HEK293T (cell line): ENCODE measurements at regions not wholly inside any gene's neighbourhood (a gene's known extent, or its start where the extent isn't known, plus 50 kb on each side); places are given as distances from the start of the nearest gene placed in this dataset.

Experiments
- CTCF ChIA-PET: fragments of 350-600 bp; formaldehyde crosslinking; extraction: SDS; loops from one replicate; lab custom pipeline; 2021; ENCODE audit warnings: antibody characterized with exemption, inconsistent platforms; lab: Yijun Ruan, JAX
- POLR2A ChIA-PET: fragments of 350-600 bp; formaldehyde crosslinking; extraction: SDS; loops from one replicate; lab custom pipeline; 2020; ENCODE audit warnings: antibody characterized with exemption, inconsistent platforms; lab: Yijun Ruan, JAX
- DNase-seq: peaks from one replicate; pipeline ENCODE4 v3.0.0; 2012; ENCODE audit warnings: mixed read lengths; ENCODE audit errors: extremely low spot score
- ARNT ChIP-seq: fragments of 450-650 bp; IDR thresholded peaks from 2 replicates; pipeline ENCODE4 v1.6.1; 2017; ENCODE audit warnings: mild to moderate bottlenecking
- BHLHE40 ChIP-seq: fragments of 450-650 bp; IDR thresholded peaks from 2 replicates; pipeline ENCODE4 v1.6.1; 2016; ENCODE audit warnings: mild to moderate bottlenecking, moderate library complexity, borderline replicate concordance
- CTBP1 ChIP-seq: fragments of 450-650 bp; IDR thresholded peaks from 2 replicates; pipeline ENCODE4 v1.6.1; 2016; ENCODE audit warnings: borderline replicate concordance
- ELF4 ChIP-seq: fragments of 450-650 bp; IDR thresholded peaks from 2 replicates; pipeline ENCODE4 v1.6.1; 2017; ENCODE audit warnings: antibody characterized with exemption
- FOXA1 ChIP-seq: fragments of 450-650 bp; IDR thresholded peaks from 2 replicates; pipeline ENCODE4 v1.6.1; 2016; ENCODE audit warnings: mild to moderate bottlenecking
- FOXK2 ChIP-seq: fragments of 450-650 bp; IDR thresholded peaks from 2 replicates; pipeline ENCODE4 v1.6.1; 2016; ENCODE audit warnings: mild to moderate bottlenecking
- FOXM1 ChIP-seq: fragments of 450-650 bp; IDR thresholded peaks from 2 replicates; pipeline ENCODE4 v1.6.1; 2017; ENCODE audit warnings: mild to moderate bottlenecking, borderline replicate concordance
- HDGF ChIP-seq: fragments of 450-650 bp; IDR thresholded peaks from 2 replicates; pipeline ENCODE4 v1.6.1; 2017; ENCODE audit warnings: antibody characterized with exemption, borderline replicate concordance
- L3MBTL2 ChIP-seq: fragments of 450-650 bp; conservative IDR thresholded peaks from 2 replicates; pipeline ENCODE4 v1.6.1; 2016; ENCODE audit warnings: mild to moderate bottlenecking
- LEF1 ChIP-seq: fragments of 450-650 bp; IDR thresholded peaks from 2 replicates; pipeline ENCODE4 v1.6.1; 2017; ENCODE audit warnings: mild to moderate bottlenecking, borderline replicate concordance
- NFRKB ChIP-seq: fragments of 450-650 bp; IDR thresholded peaks from 2 replicates; pipeline ENCODE4 v1.6.1; 2016; ENCODE audit warnings: mild to moderate bottlenecking, moderate library complexity
- PKNOX1 ChIP-seq: fragments of 450-650 bp; IDR thresholded peaks from 2 replicates; pipeline ENCODE4 v1.6.1; 2016
- SP1 ChIP-seq: fragments of 450-650 bp; IDR thresholded peaks from 2 replicates; pipeline ENCODE4 v1.6.1; 2017
- SUZ12 ChIP-seq: fragments of 450-650 bp; IDR thresholded peaks from 2 replicates; pipeline ENCODE4 v1.6.1; 2016; ENCODE audit warnings: mild to moderate bottlenecking
- TARDBP ChIP-seq: fragments of 450-650 bp; IDR thresholded peaks from 2 replicates; pipeline ENCODE4 v1.6.1; 2016
- ZNF384 ChIP-seq: fragments of 450-650 bp; IDR thresholded peaks from 2 replicates; pipeline ENCODE4 v1.6.1; 2016

GRCh38 chr13:73865027-73865426 lies 269.2 kb downstream of the KLF12 start:
- no peak for DNase-seq
- TF ChIP-seq ZNF384 (no peak), ELF4 (no peak), FOXA1 (no peak), HDGF (no peak), PKNOX1 (0 out of 2 replicates have a peak, but pooled peaks have one; percentile 46), SP1 (no peak), NFRKB (no peak), L3MBTL2 (no peak), SUZ12 (no peak), FOXK2 (no peak), TARDBP (no peak), CTBP1 (peak; percentile 21; the same call in 1 of the 2 replicates)
- ChIA-PET CTCF (no interaction called here), POLR2A (no interaction called here)

DNA sequence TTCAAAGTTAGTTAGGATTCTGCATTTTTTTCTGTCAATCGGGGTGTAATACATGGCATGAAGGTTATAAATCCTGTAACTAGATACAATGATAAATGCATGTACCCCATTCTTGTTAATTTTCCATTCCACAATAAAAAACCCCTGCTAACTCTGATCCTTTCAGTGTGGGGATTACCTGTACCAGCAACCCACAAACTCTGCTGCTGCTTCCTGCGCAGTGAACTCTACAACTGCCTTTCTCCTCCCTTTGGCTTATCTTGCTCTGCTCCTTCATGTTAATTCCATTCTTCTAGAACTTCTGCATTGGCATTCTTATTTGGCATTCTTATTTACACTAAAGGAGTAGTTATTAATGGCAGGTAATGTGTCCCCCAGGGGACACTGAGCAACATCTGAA lies 273.1 kb downstream of the KLF12 start:
- ChIA-PET CTCF (no interaction called here), POLR2A (no interaction called here)
- DNase-seq = no peak
- TF ChIP-seq SP1 = no peak
- no peak for TF ChIP-seq ZNF384
- TF ChIP-seq NFRKB = no peak
- TF ChIP-seq ARNT = no peak
- no peak for TF ChIP-seq FOXK2
- no peak for TF ChIP-seq FOXA1
- TF ChIP-seq LEF1 = no peak
- no peak for TF ChIP-seq BHLHE40
- TF ChIP-seq HDGF = no peak
- TF ChIP-seq TARDBP = no peak
- TF ChIP-seq FOXM1 = no peak
- TF ChIP-seq PKNOX1 = no peak
- TF ChIP-seq CTBP1 = no peak
- no peak for TF ChIP-seq ELF4
- no peak for TF ChIP-seq L3MBTL2
- no peak for TF ChIP-seq SUZ12

- CTCF ChIA-PET = no interaction called here
- no peak for DNase-seq
- POLR2A ChIA-PET = no interaction called here
- TF ChIP-seq NFRKB = no peak
- TF ChIP-seq BHLHE40 = no peak
- TF ChIP-seq PKNOX1 = no peak
- no peak for TF ChIP-seq ARNT
- TF ChIP-seq LEF1 = no peak
- TF ChIP-seq CTBP1 = no peak
- TF ChIP-seq ZNF384 = no peak
- TF ChIP-seq FOXK2 = no peak
- TF ChIP-seq TARDBP = no peak
- no peak for TF ChIP-seq HDGF
- no peak for TF ChIP-seq L3MBTL2
- TF ChIP-seq SUZ12 = no peak
- no peak for TF ChIP-seq FOXA1
- TF ChIP-seq ELF4 = no peak
- no peak for TF ChIP-seq SP1
- TF ChIP-seq FOXM1 = no peak
These were observed 273.7 kb downstream of the KLF12 start for GRCh38 chr13:73860501-73860900.

DNA sequence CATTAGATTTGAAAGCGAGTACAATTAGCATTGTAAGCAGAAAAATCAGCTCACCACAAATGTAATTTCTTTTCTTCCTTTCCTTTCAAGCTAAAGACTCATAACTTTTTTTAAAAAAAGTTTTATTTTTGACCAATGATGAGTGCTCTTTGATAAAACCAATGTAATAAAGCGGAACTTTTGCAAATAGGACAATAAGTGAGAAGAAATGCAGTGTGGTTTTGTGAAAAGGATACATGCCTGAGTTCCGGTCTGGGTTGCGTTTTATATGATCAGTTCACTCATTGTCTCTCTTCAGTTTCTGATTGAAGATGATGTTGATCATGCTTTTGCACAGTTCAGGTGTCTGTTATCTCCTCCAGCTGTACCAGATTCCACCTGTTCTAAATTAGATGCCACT lies 274.4 kb downstream of the KLF12 start:
- POLR2A ChIA-PET = no interaction called here
- DNase-seq = no peak
- TF ChIP-seq CTBP1 (no peak), TARDBP (no peak)
- CTCF ChIA-PET = no interaction called here

DNA sequence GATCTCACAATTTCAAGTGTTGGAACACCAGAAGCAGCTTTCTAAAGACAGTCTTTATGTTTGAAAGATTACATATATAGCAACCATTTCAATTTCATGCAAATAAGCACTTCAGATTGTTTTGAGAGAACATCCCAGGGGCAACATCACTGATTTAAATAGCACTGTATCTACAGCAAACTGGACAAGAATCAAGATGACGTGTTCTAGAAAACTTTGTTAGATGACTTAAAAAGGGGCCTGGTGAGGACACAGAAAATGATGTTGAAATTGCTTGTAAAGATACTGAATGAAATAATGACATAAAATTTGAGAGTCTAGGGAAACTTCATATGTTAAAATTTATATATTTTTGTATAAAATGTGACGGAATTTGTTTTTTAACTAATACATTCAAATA lies 277.1 kb downstream of the KLF12 start:
- DNase-seq = no peak
- POLR2A ChIA-PET = no interaction called here
- no peak for TF ChIP-seq SUZ12
- TF ChIP-seq PKNOX1 = no peak
- TF ChIP-seq TARDBP = no peak
- no peak for TF ChIP-seq SP1
- TF ChIP-seq ZNF384 = no peak
- TF ChIP-seq HDGF = no peak
- CTCF ChIA-PET = no interaction called here

DNA sequence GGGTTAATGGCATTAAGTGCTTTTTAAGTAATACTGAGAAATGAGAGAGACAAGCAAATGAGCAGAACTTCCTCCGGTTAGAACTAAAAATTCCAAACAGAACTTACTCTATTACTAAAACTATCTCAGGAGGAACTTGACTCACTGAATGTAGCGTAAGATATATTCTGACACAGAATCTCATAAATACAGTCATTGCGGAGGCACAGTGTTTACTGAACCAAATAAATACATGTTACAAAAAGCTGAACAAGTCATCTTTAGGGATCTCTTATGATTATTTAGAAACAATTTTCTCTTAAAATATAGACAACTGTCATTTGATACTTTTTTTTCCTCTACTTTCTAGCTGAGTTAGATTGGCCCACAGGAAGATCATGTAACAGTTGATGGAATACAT lies 283.1 kb downstream of the KLF12 start:
- TF ChIP-seq BHLHE40 (no peak), FOXK2 (no peak), PKNOX1 (peak; percentile 80; the same call in 1 of the 2 replicates), CTBP1 (0 out of 2 replicates have a peak, but pooled peaks have one; percentile 22)
- ChIA-PET POLR2A (no interaction called here), CTCF (interaction anchor here (0.7 to 1.2 kb wide), 2 partner anchors 10 to 23 kb away, joined by 3 to 4 read pairs; no protein-coding TSS in a partner anchor)
- no peak for DNase-seq
